GM12892 (cell line): ENCODE measurements at regions not wholly inside any gene's neighbourhood (a gene's known extent, or its start where the extent isn't known, plus 50 kb on each side); places are given as distances from the start of the nearest gene placed in this dataset.

Source experiments
- POLR2A ChIP-seq: IDR thresholded peaks from 2 replicates; pipeline ENCODE4 v1.6.1; 2011; ENCODE audit warnings: low read depth, low read length, control low read depth
- POLR2AphosphoS5 ChIP-seq: IDR thresholded peaks from 2 replicates; pipeline ENCODE4 v1.6.1; 2011; ENCODE audit warnings: low read depth, low read length, control low read depth
- TAF1 ChIP-seq: IDR thresholded peaks from 2 replicates; pipeline ENCODE4 v1.6.1; 2011; ENCODE audit warnings: low read depth, mild to moderate bottlenecking, control low read depth, low read length, borderline replicate concordance

DNA sequence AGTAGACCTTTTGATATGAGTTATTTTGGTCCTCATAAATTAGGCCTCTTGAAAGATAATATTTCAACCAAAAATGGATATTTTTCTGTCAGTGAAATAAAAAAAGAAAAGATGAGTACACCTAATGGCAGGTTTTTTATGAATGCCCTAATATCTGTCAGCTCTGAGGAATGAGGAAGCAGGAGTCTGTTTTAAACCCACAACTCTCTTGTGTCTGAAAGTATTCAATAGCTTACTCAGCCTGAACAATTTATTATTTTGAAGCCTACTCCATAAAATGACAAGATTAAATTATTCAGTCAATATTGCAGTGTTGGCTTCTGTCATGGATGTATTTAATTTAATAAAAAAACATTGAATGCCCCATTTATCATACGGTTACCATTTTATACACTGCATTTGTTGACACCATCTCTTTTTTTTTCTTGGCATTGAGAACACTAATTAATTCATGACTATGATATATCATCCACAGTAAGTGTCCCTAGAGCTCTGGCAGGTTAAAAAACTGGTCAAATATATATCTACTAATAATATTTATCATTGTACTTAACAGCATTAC, 548.2 kb downstream of the CBLN2 start:
- TF ChIP-seq POLR2A, result no peak
- TF ChIP-seq POLR2AphosphoS5, result no peak
- TF ChIP-seq TAF1, result no peak
